Stimulated activated CD4-positive, alpha-beta T cell treated with anti-CD3 and anti-CD28 coated beads, TNF-alpha, amount 100 ng/mL, for 48 hours (primary cell): ENCODE measurements at regions not wholly inside any gene's neighbourhood (a gene's known extent, or its start where the extent isn't known, plus 50 kb on each side); places are given as distances from the start of the nearest gene placed in this dataset.

ENCODE experiments used
- DNase-seq, 3 donors: peaks; one replicate each; pipeline ENCODE4 v3.0.0-alpha.2; 2020; ENCODE audit warnings: low read depth in 3 of 3

GRCh38 chr11:42473106-42473505, 838.7 kb upstream of the API5 start:
- no peak for DNase-seq

- DNase-seq, result no peak
Observed at GRCh38 chr11:42482822-42483221, 829.0 kb upstream of the API5 start.

GRCh38 chr11:42490506-42490905, 821.3 kb upstream of the API5 start:
- DNase-seq, result no peak

- DNase-seq, result no peak
Observed at GRCh38 chr11:42494459-42494858, 817.3 kb upstream of the API5 start.

- DNase-seq, result no peak
Observed at GRCh38 chr11:42498971-42499370, 812.8 kb upstream of the API5 start.

- no peak for DNase-seq
Observed at GRCh38 chr11:42502151-42502550, 809.6 kb upstream of the API5 start.

GRCh38 chr11:42521994-42522393, 789.8 kb upstream of the API5 start:
- no peak for DNase-seq

GRCh38 chr11:42524534-42525227, 787.1 kb upstream of the API5 start:
- DNase-seq, result peak in 1 of 3 donors; percentile 6

GRCh38 chr11:42526426-42526825, 785.4 kb upstream of the API5 start:
- no peak for DNase-seq

- DNase-seq, result no peak
Observed at GRCh38 chr11:42528471-42528870, 783.3 kb upstream of the API5 start.

GRCh38 chr11:42528911-42529310, 782.9 kb upstream of the API5 start:
- no peak for DNase-seq

- DNase-seq, result no peak
Observed at GRCh38 chr11:42536611-42537360, 775.0 kb upstream of the API5 start.

- DNase-seq, result no peak
Observed at GRCh38 chr11:42542336-42542735, 769.5 kb upstream of the API5 start.

GRCh38 chr11:42543844-42544419, 767.9 kb upstream of the API5 start:
- DNase-seq, result no peak

- no peak for DNase-seq
Observed at GRCh38 chr11:42544726-42545125, 767.1 kb upstream of the API5 start.

GRCh38 chr11:42545954-42546353, 765.8 kb upstream of the API5 start:
- no peak for DNase-seq

- DNase-seq, result no peak
Observed at GRCh38 chr11:42552786-42553185, 759.0 kb upstream of the API5 start.

- no peak for DNase-seq
Observed at GRCh38 chr11:42555190-42555589, 756.6 kb upstream of the API5 start.

GRCh38 chr11:42571131-42571877, 740.5 kb upstream of the API5 start:
- DNase-seq, result no peak

GRCh38 chr11:42571878-42572610, 739.8 kb upstream of the API5 start:
- no peak for DNase-seq

GRCh38 chr11:42576318-42576717, 735.5 kb upstream of the API5 start:
- no peak for DNase-seq

- no peak for DNase-seq
Observed at GRCh38 chr11:42589286-42589685, 722.5 kb upstream of the API5 start.
